RPMI8226 (cell line): ENCODE measurements at regions not wholly inside any gene's neighbourhood (a gene's known extent, or its start where the extent isn't known, plus 50 kb on each side); places are given as distances from the start of the nearest gene placed in this dataset.
"Not testable (repeated sequence)": the region's sequence is repeated elsewhere in the genome, so short reads cannot be mapped to it uniquely, and the experiment has no call there.

Experiments
- DNase-seq: peaks from one replicate; pipeline ENCODE4 v3.0.0-alpha.2; 2015

DNA sequence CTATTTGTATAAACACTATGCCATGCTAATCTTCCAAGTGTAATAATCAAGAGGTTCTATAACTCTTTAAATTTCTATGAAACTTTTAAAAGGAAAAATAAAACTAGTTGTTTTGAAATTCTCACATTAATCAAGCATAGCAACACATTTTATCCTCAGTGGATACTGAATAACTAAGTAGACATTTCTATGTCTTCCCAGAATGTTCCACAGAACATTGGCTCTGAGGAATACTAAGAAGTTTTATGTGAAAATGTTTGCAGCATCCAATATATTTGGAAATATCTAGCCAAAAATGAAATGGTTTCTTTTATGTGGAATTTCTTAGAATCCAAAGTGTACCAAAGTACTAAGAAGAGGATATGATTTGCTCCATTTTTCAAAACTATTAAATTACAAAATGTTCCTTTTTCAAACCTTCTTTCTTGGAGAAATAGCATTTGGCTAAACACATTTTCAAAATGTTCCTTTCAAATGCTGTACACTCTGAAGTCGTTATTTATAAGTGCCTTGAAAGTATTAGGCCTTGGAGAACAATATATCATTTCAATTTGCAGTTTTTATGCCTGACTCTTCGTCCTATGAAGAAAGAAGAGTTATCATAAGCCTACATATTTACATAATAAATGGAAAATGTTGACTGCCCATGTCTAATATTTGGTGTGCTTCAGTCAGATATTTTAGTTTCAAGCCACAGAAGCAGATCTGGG, 175.6 kb upstream of the COX7C start:
- DNase-seq = no peak

DNA sequence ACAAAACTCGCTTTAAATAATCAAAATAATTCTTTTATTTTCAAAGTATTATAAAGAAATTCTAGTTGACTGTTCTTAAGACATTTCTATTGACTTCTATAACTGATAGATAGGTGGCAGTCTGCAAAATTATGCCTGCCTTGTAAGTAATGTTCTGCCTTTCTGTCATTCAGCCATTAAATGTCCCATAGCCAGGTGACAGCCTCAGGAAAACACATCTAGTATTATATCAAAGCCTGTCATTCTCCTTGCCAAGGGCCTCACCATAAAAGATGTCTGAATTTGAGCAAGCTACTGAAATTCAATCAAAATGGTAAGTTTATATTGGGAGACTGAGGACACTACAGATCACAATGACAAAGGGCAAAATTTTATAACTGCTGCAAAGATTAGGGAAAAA, 170.4 kb upstream of the COX7C start:
- DNase-seq = no peak

- DNase-seq = no peak
These were observed 165.5 kb upstream of the COX7C start for GRCh38 chr5:86452251-86452650.

DNA sequence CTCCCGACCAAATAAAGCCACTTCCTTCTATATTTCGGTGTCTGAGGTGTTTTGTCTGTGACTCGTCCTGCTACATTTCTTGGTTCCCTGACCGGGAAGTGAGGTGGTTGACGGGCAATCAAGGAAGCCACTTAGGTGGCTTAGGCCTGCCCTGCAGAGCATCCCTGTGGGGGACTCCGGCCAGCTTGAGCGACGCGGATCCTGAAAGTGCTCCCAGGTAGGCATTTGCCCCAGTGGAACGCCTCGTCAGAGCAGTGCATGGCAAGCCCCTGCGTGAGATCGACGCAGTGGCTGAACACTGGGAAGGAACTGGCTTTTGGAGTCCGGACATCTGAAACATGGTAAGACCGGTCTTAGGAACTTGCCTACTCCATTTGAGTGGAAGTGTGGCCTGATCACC, 157.2 kb upstream of the COX7C start:
- no peak for DNase-seq

DNA sequence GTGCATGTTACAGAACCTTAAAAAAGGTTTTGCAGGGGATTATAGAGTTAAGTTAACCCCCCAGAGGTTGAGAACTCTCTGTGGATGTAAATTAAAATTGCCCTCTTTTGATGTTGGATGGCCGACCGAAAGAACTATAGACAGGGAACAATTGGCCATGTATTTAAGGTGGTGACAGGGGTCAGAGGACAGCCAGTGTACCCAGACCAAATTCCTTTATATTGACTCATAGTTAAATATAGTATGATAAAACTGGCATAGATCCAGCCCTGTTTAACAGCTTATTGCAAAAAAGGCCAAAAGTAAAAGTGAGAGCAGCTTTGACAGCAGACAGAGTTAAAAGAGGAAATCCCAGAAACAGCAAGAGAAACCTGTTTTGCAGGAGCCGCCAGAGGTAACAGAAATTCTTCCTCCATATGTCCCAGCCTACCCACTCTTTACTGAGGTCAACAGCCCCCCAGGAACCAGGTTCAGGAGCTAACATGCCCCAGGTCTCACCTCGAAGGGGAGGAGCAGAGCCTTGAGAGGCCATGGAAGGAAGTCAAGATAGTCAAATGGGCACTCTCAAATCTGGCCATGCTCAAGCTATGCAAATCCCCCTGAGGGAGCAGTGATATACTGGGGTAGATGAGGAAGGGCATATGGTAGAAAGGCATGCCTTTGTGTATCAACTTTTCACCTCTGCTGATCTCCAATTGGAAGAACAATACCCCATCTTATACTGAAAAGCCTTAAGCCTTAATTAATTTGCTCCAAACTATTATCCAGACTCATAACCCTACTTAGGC, 156.4 kb upstream of the COX7C start:
- peak; percentile 50 for DNase-seq

DNA sequence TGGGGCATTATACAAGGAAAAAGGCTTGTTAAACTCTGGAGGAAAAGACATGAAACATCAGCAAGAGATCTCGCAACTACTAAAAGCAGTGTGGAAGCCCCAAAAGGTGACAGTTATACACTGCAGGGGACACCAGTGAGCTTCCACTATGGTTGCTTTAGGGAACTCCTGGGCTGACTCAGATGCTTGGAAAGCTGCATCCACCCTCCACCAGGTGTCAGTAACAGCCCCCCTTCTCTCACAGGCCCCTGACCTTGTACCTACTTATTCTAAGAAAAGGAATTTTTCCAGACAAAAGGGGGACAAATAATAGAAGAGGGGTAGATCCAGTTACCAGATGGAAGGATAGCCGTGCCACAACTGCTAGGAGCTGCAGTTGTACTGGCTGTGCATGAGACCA, 154.4 kb upstream of the COX7C start:
- DNase-seq = no peak

GRCh38 chr5:86465052-86465838, 152.5 kb upstream of the COX7C start:
- DNase-seq = no peak

GRCh38 chr5:86466721-86467120, 151.0 kb upstream of the COX7C start:
- DNase-seq = not testable (repeated sequence)

DNA sequence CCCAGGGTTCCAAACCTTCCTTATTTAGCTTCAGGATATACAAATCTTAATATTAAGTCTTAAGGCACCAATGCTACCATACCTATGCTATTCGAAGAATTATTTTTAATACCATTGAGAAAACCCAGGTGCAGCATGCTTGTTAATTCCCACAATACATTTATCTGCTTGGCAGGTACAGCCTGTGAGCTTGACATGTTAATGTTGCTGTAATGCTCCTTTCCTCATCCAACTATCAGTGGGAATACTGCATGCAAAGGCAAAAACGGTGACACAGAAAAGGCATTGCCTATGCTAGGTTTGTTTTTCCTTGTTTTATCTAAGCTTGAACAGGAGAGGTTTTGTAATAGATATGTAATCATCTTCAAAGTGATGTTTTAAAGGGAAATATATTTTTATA, 135.7 kb upstream of the COX7C start:
- no peak for DNase-seq

DNA sequence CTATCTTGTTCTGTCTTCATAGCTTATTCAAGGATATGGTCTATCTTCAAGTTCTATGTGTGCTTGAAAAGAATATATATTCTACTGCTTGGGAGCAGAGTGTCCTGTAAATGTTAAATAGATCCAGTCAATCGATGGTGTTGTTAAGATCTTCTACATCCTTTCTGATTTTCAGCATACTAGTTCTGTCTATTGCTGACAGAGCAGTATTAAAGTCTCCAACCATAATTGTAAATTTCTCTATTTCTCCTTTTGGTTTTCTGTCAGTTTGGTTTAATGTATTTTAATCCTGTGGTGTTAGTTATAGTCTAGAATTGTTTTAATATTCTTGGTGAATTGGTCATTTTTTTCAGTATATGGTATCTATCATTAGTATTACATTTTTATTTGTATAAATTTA, 124.0 kb upstream of the COX7C start:
- no peak for DNase-seq

DNA sequence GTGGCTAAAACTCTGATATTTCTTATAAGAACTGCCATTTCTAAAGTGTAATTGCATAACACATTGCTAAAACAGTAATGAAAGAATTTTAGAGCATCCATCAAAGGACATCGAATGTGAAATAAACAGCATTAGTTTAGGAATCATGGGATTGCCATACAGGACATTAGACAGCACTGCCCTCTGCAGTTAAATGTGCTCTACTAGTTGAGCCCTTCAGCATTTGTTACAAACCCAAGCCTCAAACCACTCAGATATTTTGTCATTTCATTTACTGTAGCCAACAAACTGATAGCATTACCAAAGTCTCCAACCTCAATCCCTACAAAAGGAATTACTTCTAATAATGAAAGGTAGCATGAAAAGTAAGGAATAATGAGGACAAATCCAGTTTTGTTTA, 116.8 kb upstream of the COX7C start:
- DNase-seq = no peak

DNA sequence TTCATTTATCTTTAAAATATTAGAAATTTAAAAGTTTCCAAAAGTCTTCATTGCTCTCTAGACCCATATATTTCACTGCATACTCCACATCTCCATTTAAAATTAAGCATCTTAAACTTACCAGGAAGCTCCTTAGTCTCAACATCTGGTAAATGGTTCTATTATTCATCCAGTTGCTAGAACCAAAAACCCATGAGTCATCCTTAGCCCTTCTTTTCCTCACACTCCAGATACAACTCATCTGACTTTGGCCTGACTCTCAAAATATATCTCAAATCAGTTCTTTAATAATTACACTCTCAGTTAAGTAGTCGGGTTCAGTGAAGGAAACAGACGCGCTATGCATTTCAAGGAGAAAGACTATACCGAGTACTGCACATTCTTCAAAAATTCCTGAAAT, 110.2 kb upstream of the COX7C start:
- no peak for DNase-seq

DNA sequence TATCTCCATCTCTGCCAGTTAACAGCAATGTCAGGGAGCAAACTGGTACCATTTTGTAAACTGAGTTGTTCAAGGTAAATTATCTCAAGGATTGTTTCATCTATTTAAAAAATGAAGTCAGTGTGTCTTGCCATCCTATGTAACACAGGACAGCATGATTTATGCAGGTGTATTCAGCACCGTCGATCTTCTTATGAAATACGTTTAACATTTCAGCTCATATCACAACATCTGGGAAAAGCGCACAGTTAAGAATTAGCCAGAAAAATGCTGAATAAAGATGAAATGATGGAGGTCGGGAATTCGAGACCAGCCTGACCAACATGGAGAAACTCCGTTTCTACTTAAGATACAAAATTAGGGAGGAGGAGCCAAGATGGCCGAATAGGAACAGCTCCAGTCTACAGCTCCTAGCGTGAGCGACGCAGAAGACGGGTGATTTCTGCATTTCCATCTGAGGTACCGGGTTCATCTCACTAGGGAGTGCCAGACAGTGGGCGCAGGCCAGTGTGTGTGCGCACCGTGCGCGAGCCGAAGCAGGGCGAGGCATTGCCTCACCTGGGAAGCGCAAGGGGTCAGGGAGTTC, 107.3 kb upstream of the COX7C start:
- not testable (repeated sequence) for DNase-seq

DNA sequence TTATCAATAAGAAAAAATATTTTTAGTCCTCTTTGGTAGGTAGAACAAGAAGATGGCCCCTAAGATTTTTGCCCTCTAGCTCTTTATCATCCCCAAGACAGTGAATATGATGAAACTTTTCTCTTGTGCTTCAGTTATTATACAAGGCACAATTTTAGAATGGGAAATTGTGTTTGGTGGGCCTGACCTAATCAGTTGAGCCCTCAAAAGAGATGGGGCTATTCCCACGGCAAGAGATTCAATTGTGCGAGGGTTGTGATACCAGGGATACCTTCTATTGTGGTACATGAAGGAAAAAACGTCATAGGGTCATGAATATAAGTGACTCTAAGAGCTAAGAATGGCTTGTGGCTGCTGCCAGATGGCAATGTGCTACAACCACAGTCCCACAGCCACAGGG, 94.0 kb upstream of the COX7C start:
- no peak for DNase-seq

GRCh38 chr5:86525622-86526021, 92.1 kb upstream of the COX7C start:
- DNase-seq = no peak

DNA sequence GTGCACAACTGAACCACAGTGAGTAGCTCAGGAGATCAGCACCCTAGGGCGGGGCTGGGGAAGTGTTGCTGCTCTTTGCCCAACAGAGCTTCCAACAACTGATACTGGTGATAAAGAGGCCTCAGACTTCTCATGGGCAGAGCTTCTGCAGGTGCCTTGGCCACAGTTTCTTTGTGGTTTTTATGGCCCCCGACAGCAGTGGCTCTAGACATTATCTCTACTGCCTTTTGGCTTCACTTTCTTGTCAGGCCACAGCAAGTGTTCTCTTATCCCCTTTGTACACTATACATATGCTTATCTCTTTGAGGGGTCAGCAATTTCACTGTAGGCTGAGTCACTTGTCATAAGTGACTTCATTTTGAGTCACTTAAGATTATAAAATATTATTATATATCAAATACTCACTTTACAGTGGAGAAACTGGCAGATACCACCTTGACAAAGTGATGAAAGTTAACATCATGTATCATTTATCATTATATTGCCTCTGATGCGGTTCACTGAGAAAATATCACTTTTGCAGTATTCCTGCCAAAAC, 90.9 kb upstream of the COX7C start:
- DNase-seq = no peak

DNA sequence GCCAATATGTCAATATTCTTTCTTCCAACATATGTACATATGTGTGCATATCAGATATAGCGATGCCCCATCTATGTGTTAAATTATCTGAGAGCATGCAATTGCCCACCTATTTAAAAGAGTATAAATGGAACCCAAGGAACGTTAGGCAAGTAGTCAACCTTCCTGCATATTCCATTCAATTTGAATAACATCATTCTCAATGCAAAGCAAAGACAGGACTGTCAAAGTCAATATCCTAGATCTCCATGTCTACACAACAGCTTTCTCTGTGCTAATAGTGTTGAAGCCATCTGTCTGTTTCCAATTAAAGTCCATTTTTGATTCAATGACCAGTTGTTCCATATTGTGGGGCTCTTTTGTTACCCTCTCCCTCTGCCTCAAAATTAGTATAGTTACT, 85.3 kb upstream of the COX7C start:
- DNase-seq = no peak

DNA sequence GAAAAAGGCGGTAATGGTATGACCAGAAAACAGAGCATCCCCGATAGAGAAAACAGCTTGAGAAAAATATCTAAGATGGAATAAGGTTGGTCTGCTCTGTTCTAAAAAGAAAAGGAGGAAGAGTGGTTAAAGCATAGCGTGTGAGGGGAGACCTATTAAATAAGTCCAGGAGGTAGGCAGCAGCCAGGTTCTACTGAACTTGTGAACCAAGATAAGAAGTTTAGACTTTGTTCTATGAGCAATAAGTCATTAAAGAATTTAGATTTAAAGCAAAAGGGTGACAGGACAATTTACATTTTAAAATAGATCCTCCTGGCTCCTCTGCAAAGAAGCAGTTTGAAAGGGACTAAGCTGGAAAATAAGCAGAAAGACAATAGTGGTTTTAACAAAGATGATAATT, 81.3 kb upstream of the COX7C start:
- no peak for DNase-seq

DNA sequence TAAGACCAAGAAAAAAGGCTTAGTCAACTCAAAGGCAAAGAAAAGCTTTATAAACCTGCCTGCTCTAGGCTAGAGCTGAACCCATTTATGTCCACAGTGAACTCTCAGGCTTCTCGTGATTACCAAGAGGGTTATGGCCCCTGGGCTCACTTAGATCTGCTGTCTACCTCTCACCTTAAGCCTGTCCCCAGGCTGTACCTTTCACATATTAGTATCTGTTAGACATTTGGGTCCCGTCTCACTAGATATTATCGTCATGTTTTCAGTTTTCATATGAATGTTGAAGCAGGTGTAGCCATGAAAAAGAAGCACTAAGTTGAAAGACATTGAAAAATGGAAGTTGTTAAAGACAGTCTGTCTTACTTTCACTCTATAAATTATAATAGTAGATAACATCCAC, 75.2 kb upstream of the COX7C start:
- DNase-seq = no peak

- no peak for DNase-seq
These were observed 71.7 kb upstream of the COX7C start for GRCh38 chr5:86546044-86546443.

- peak; percentile 15 for DNase-seq
These were observed 71.2 kb upstream of the COX7C start for GRCh38 chr5:86546582-86546981.

GRCh38 chr5:86554638-86555037, 63.1 kb upstream of the COX7C start:
- DNase-seq = no peak

DNA sequence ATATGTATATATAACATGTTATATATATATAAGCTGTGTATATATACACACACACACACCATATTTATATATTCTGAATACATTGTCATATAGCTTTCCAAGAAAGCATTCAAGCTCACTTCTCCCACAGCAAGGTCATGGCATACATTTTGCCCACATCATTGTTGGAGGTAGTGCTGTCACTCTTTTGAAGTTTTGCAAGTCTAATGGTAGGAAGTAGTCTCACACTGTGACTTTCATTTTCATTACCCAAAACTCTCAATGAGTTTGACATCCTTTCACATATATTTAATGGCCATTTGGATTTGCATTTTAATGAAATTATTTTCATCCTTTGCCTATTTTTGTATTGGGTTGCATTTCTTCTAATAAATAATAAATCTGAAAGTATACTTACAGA, 59.8 kb upstream of the COX7C start:
- no peak for DNase-seq
